UCSD-AML1 (cell line): ENCODE measurements at regions not wholly inside any gene's neighbourhood (a gene's known extent, or its start where the extent isn't known, plus 50 kb on each side); places are given as distances from the start of the nearest gene placed in this dataset.

Source experiments
- DNase-seq: peaks from one replicate; lab custom pipeline; 2025; ENCODE audit not compliant: unreplicated experiment; lab: John Stamatoyannopoulos, UW

- no peak for DNase-seq
These were observed 129.5 kb upstream of the DSCAM start for GRCh38 chr21:40976198-40977109.

DNA sequence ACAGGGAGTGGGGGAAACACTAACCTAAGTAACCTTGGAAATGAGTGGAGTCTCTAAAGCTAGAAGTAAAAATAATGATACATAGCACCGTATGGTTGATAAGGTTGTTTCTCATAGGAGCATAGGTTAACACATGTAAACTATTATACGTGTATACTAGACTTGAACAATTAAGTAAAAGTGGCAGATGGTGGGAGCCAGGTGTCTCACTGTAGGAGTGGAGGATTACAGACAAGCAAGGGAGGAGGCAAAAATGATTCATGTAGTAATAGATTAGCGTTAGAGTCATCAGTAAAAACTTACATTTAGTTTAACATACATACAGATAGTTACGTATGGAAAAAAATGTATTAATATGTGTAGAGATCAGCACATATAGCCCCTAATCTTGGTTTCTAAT lies 138.4 kb upstream of the DSCAM start:
- DNase-seq = no peak

GRCh38 chr21:40990366-40990765 lies 143.4 kb upstream of the DSCAM start:
- no peak for DNase-seq

- no peak for DNase-seq
These were observed 150.9 kb upstream of the DSCAM start for GRCh38 chr21:40997831-40998230.

- DNase-seq = no peak
These were observed 153.9 kb upstream of the DSCAM start for GRCh38 chr21:41000838-41001237.

- DNase-seq = no peak
These were observed 159.7 kb upstream of the DSCAM start for GRCh38 chr21:41006636-41007035.

DNA sequence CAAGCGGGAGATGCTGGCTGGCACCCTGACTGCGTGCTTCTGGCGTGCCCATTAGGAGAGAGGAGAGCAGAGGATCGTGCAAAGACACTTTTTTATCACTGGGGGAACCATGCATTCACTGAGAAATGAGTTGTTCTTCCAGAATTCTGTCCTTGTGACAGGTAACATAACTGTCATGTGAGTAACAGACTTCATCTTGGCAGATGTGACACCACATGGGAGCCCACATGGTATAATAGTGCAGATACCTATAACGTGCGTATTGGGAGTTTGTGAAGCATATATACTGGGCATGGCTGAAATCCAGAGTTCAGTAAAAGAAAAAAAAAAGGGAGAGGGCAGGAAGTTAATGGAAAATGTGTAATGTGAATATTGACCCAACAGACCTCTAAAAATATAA lies 159.6 kb upstream of the BACE2 start:
- no peak for DNase-seq

- no peak for DNase-seq
These were observed 159.0 kb upstream of the BACE2 start for GRCh38 chr21:41008974-41009373.

GRCh38 chr21:41009398-41010100 lies 158.4 kb upstream of the BACE2 start:
- DNase-seq = no peak

DNA sequence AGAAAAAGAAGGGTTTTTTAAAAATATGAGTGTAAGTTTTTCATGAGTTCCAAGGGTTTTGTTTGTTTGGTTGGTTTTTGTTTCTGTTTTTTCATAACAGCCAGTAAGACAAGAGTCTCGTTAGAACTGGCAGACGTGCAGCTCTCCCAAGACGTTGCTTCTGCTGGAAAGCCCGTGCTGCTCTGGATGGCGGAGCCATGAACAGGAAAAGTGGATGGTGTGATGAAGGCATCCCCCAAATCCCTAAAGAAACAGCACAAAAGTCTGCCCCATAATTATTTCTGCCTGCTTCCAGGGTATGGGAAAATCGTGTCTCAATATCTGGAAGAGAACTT lies 157.9 kb upstream of the BACE2 start:
- no peak for DNase-seq

DNA sequence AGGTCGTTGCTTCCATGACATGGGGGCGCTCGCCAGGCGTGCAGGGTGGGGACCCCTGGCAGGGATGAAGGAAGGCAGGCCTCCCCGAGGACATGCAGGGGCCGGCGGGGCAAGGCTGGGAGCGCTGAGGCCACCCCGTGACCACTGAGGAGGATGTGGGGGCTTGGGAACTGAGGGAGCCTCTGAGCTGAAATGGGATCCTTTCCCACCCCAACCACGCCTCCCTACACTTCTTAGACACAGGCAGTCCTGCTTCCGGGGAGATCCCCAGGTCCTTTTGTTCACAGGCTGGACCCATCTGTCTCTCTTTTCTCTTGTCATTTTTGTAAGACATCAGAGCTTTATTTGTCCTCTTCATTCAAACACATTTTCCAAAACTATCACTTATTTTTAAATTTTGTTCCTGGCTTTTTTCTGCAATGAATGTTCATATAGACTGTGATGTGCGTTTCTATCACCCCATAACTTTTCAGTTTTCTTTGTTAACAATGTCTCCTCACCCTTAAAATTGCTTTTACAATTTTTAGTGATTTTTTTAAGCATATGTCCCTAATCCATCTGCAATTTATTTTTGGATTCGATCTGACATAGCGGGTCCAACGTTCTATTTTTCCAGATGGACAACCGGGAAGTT lies 156.7 kb upstream of the BACE2 start:
- DNase-seq = no peak

- no peak for DNase-seq
These were observed 156.0 kb upstream of the BACE2 start for GRCh38 chr21:41011951-41012366.

GRCh38 chr21:41012425-41012824 lies 155.5 kb upstream of the BACE2 start:
- DNase-seq = no peak

DNA sequence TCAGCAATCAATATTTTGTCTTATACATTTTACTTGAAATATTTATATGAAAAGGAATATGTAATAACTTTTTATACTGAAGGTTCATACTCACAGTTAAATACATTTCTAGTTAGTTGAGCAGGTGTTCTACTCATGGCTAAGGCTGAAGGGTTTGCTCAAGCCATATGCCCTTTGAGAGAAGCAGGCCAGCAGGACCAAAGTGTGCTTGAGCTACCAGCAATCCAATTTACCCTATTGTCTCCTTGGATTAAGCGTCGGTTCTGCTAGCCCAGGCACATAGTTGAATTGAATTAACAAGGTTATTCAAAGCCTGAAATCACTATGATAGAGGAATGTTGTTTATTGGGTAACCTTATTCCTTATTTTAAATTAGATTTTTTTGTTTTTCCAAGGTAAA lies 151.5 kb upstream of the BACE2 start:
- no peak for DNase-seq

DNA sequence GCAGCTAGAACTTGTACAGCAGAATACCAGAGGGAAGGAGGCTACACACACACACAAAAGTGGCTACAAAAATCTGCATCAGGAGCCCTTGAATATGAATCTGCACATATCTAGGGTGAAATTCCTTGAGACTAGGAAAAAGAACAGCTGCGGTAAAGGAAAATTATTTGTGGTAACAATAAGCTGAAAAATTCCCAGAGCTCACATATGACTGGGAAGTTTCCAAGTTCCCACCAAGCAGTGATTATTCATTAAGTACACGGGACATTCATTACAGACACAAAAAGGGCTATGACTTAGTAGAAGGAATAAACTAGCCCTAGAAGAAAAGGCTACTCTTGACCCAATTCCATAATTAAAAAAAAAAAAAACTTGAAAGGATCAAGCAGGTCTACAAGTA lies 149.5 kb upstream of the BACE2 start:
- no peak for DNase-seq

- no peak for DNase-seq
These were observed 144.0 kb upstream of the BACE2 start for GRCh38 chr21:41023936-41024335.

GRCh38 chr21:41024341-41024740 lies 143.6 kb upstream of the BACE2 start:
- no peak for DNase-seq

- DNase-seq = no peak
These were observed 143.2 kb upstream of the BACE2 start for GRCh38 chr21:41024746-41025254.

GRCh38 chr21:41029571-41029970 lies 138.4 kb upstream of the BACE2 start:
- no peak for DNase-seq

GRCh38 chr21:41031701-41032220 lies 136.2 kb upstream of the BACE2 start:
- no peak for DNase-seq

- DNase-seq = no peak
These were observed 135.4 kb upstream of the BACE2 start for GRCh38 chr21:41032541-41032940.

- DNase-seq = no peak
These were observed 130.7 kb upstream of the BACE2 start for GRCh38 chr21:41037212-41037611.
